ENCODE measurements at regions not wholly inside any gene's neighbourhood (a gene's known extent, or its start where the extent isn't known, plus 50 kb on each side); places are given as distances from the start of the nearest gene placed in this dataset.

DNA sequence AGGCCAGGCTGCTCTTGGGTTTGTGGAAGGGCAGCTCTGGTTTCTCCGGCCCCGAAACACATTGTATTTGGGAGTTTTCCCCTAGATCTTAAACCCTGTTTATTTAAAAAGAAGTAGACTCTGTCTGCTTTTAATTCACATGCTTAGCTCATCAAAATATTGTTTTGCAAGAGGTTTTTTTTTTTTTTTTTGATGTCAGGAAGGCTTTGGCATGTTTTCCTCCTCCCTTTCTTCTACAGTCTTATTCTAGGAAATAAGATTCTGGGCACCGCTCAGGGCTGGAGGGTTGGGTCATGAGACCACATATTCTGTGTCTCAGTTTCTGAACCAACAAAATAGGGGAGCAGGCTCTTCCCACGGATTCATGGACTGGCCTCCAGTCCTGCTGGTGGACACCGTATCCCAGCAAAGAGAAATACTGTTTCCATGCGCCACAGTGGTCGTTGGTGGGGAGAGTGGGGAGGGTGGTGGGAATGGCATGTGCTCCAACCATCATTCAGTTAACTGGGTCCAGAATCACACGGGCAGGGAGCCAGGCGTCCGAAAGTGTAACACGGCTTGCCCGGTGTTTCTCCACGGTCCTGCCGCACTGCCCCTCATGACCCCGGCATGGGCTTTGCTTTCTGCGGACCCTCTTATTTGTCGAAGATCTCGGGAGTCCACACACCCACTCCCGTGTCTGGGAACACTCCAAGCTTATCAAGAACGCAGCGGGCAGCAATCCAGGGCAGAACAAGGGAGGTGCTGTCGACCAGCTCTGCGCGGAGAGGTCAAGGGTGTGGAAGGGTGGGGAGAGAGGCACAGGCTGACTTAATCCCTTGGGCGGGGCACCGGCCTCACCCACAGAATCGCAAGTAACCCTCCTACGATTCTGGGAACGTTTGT lies 176.7 kb downstream of the GLI2 start:
- intact Hi-C loops (cut with micrococcal nuclease; ENCODE audit: unreplicated experiment), result no loop called here
- SMC1A ChIA-PET (ENCODE audit: uncharacterized antibody, unreplicated experiment), result interaction anchor here (0.8 kb wide), 1 partner anchor 14 kb away, joined by 3 read pairs; no protein-coding TSS in a partner anchor

More for the DNA sequence above, 176.7 kb downstream of the GLI2 start:
- BruUV-seq (replicated peaks), result no TSS peak
- H2AFZ ChIP-seq (ENCODE audit: control insufficient read depth, low read depth, low read length), result no peak overlapping the region
- CTCF ChIA-PET, result interaction anchor here (0.6 to 0.7 kb wide), 3 partner anchors 12 to 766 kb away, joined by 3 to 4 read pairs (median 3); no protein-coding TSS in a partner anchor
- no peak for DNase-seq (ENCODE audit: low read depth, low spot score)
- TF ChIP-seq CBX5 (IDR thresholded peaks at IDR 0.05; ENCODE audit: low read depth), result no peak
- no peak for TF ChIP-seq SPI1 (IDR thresholded peaks at IDR 0.05; ENCODE audit: borderline replicate concordance, insufficient read depth, low read depth, low read length)
- no peak for TF ChIP-seq BRCA1 (IDR thresholded peaks at IDR 0.05; ENCODE audit: low read depth, low read length)
- no peak for TF ChIP-seq FOXK2 (IDR thresholded peaks at IDR 0.05)
- TF ChIP-seq ZSCAN29 (IDR thresholded peaks at IDR 0.05), result no peak
- TF ChIP-seq, protein P1, sequence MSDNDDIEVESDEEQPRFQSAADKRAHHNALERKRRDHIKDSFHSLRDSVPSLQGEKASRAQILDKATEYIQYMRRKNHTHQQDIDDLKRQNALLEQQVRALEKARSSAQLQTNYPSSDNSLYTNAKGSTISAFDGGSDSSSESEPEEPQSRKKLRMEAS (IDR thresholded peaks at IDR 0.05; ENCODE audit: low read depth, low read length), result no peak
- TF ChIP-seq, protein P2, sequence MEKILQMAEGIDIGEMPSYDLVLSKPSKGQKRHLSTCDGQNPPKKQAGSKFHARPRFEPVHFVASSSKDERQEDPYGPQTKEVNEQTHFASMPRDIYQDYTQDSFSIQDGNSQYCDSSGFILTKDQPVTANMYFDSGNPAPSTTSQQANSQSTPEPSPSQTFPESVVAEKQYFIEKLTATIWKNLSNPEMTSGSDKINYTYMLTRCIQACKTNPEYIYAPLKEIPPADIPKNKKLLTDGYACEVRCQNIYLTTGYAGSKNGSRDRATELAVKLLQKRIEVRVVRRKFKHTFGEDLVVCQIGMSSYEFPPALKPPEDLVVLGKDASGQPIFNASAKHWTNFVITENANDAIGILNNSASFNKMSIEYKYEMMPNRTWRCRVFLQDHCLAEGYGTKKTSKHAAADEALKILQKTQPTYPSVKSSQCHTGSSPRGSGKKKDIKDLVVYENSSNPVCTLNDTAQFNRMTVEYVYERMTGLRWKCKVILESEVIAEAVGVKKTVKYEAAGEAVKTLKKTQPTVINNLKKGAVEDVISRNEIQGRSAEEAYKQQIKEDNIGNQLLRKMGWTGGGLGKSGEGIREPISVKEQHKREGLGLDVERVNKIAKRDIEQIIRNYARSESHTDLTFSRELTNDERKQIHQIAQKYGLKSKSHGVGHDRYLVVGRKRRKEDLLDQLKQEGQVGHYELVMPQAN (conservative IDR thresholded peaks at IDR 0.05), result no peak
- TF ChIP-seq RBBP5 (conservative IDR thresholded peaks at IDR 0.05), result no peak
- no peak for TF ChIP-seq TCF12 (IDR thresholded peaks at IDR 0.05; ENCODE audit: low read depth, low read length)
- TF ChIP-seq ZBED1 (IDR thresholded peaks at IDR 0.05; ENCODE audit: borderline replicate concordance), result no peak
- TF ChIP-seq, protein P3, sequence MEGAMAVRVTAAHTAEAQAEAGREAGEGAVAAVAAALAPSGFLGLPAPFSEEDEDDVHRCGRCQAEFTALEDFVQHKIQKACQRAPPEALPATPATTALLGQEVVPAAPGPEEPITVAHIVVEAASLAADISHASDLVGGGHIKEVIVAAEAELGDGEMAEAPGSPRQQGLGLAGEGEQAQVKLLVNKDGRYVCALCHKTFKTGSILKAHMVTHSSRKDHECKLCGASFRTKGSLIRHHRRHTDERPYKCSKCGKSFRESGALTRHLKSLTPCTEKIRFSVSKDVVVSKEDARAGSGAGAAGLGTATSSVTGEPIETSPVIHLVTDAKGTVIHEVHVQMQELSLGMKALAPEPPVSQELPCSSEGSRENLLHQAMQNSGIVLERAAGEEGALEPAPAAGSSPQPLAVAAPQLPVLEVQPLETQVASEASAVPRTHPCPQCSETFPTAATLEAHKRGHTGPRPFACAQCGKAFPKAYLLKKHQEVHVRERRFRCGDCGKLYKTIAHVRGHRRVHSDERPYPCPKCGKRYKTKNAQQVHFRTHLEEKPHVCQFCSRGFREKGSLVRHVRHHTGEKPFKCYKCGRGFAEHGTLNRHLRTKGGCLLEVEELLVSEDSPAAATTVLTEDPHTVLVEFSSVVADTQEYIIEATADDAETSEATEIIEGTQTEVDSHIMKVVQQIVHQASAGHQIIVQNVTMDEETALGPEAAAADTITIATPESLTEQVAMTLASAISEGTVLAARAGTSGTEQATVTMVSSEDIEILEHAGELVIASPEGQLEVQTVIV (IDR thresholded peaks at IDR 0.05; ENCODE audit: borderline replicate concordance, partially characterized antibody), result no peak
- TF ChIP-seq LARP7 (IDR thresholded peaks at IDR 0.05), result no peak
- no peak for TF ChIP-seq ATF7 (IDR thresholded peaks at IDR 0.05; ENCODE audit: low read depth)
- no peak for ATAC-seq
- POLR2A ChIA-PET, result no interaction called here
- H3K4me3 ChIP-seq, result no peak overlapping the region
- in situ Hi-C loops (cut with MboI), result no loop called here
- peaks cover 0 to 6% of the 10 kb centered on the region in 2 experiments; a peak in 3 of 4 replicates for H3K27me3 ChIP-seq (replicated peaks in 1 of 2; ENCODE audit: control insufficient read depth in 2 of 2, insufficient read depth in 2 of 2, low read length in 1 of 2)
- H3K4me1 ChIP-seq (ENCODE audit: control insufficient read depth, insufficient read depth, low read length), result no peaks in the 10 kb centered on the region
- no peak overlapping the region for H3K9ac ChIP-seq (ENCODE audit: control insufficient read depth, insufficient read depth, low read length)
- WGBS (ENCODE audit: insufficient coverage, insufficient replicate concordance, low lambda C conversion rate, missing lambda C conversion rate), result 31% methylated on average over 29 of the region's 29 CpGs
- H4K20me1 ChIP-seq (ENCODE audit: control insufficient read depth, insufficient read depth), result no peaks in the 10 kb centered on the region
- no peaks in the 10 kb centered on the region for H3K36me3 ChIP-seq (ENCODE audit: control insufficient read depth in 2 of 2, insufficient read depth in 2 of 2, low read length in 1 of 2)
- RAD21 ChIA-PET (ENCODE audit: unreplicated experiment), result no interaction called here
- H3K9me3 ChIP-seq (replicated peaks; ENCODE audit: control insufficient read depth, insufficient read depth, low read length), result no peaks in the 10 kb centered on the region
- H3K4me2 ChIP-seq (ENCODE audit: control insufficient read depth, insufficient read depth), result no peak overlapping the region
- H3K79me2 ChIP-seq (ENCODE audit: control insufficient read depth, insufficient read depth, low read length), result no peaks in the 10 kb centered on the region
- H3K27ac ChIP-seq (ENCODE audit: control insufficient read depth, insufficient read depth), result no peak overlapping the region
- no peak for FAIRE-seq
